ENCODE measurements at regions not wholly inside any gene's neighbourhood (a gene's known extent, or its start where the extent isn't known, plus 50 kb on each side); places are given as distances from the start of the nearest gene placed in this dataset.

- TF ChIP-seq CTCF (IDR thresholded peaks at IDR 0.05; ENCODE audit: poor library complexity), result no peak
- TF ChIP-seq EZH2phosphoT487 (IDR thresholded peaks at IDR 0.05; ENCODE audit: low read depth, severe bottlenecking, unreplicated experiment), result no peak
- no peak for TF ChIP-seq EZH2 (IDR thresholded peaks at IDR 0.05; ENCODE audit: borderline replicate concordance)
Observed at GRCh38 chr18:72208920-72209676, 335.0 kb downstream of the CBLN2 start.
